Type B pancreatic cell (in vitro differentiated cells): ENCODE measurements at regions not wholly inside any gene's neighbourhood (a gene's known extent, or its start where the extent isn't known, plus 50 kb on each side); places are given as distances from the start of the nearest gene placed in this dataset.

Experiments used
- DNase-seq: peaks from one replicate; pipeline ENCODE4 v3.0.0; 2021; ENCODE audit warnings: mixed read lengths; ENCODE audit not compliant: unreplicated experiment; ENCODE audit errors: extremely low spot score
- H3K27ac Mint-ChIP-seq: 2 replicates; pipeline ENCODE4 v1.8.0; 2021; ENCODE audit warnings: mild to moderate bottlenecking, mixed read lengths
- H3K27me3 Mint-ChIP-seq: 2 replicates; pipeline ENCODE4 v1.8.0; 2021; ENCODE audit warnings: mixed read lengths
- H3K36me3 Mint-ChIP-seq: 2 replicates; pipeline ENCODE4 v1.8.0; 2021; ENCODE audit warnings: mixed read lengths
- H3K4me1 Mint-ChIP-seq: one replicate; pipeline ENCODE4 v1.8.0; 2021; ENCODE audit warnings: mixed read lengths; ENCODE audit not compliant: unreplicated experiment
- H3K4me3 Mint-ChIP-seq: 2 replicates; pipeline ENCODE4 v1.8.0; 2021; ENCODE audit warnings: mild to moderate bottlenecking, mixed read lengths
- H3K9me3 Mint-ChIP-seq: 2 replicates; pipeline ENCODE4 v1.8.0; 2021; ENCODE audit warnings: mixed read lengths
- TF ChIP-seq, protein P1 (sequence below): fragments of 200-600 bp; sonication (generic); conservative IDR thresholded peaks from 2 replicates; pipeline ENCODE4 v1.5.0; 2021; ENCODE audit warnings: antibody characterized with exemption, mild to moderate bottlenecking

DNA sequence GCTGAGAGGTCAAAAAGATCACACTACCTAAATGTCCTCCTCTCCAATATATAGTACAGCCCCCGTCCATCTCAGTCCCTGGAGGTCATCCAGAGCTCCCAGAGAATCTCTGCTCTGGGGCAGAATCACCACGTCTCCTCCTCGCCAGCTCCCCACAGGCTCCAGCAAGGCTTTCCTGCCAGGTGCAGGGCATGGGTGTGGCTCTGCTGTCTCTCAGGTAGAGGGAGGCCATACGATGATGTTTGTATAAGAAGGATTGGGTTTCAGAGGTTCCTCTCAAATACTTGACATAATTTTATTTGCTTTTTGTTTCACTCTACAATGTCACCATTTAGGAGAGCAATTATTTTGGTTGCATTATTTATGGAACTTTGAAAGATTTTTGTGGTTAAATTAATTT, 98.3 kb upstream of the PRSS58 start:
- no peak for DNase-seq
- Mint-ChIP-seq H3K4me3 (no peak overlapping the region), H3K9me3 (peaks cover under 1% of the 10 kb centered on the region), H3K27me3 (peaks cover 5% of the 10 kb centered on the region), H3K27ac (no peak overlapping the region), H3K4me1 (peaks cover 6% of the 10 kb centered on the region), H3K36me3 (no peaks in the 10 kb centered on the region)
- TF ChIP-seq, protein P1, sequence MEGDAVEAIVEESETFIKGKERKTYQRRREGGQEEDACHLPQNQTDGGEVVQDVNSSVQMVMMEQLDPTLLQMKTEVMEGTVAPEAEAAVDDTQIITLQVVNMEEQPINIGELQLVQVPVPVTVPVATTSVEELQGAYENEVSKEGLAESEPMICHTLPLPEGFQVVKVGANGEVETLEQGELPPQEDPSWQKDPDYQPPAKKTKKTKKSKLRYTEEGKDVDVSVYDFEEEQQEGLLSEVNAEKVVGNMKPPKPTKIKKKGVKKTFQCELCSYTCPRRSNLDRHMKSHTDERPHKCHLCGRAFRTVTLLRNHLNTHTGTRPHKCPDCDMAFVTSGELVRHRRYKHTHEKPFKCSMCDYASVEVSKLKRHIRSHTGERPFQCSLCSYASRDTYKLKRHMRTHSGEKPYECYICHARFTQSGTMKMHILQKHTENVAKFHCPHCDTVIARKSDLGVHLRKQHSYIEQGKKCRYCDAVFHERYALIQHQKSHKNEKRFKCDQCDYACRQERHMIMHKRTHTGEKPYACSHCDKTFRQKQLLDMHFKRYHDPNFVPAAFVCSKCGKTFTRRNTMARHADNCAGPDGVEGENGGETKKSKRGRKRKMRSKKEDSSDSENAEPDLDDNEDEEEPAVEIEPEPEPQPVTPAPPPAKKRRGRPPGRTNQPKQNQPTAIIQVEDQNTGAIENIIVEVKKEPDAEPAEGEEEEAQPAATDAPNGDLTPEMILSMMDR, result no peak

GRCh38 chr7:142355328-142355727, 97.5 kb upstream of the PRSS58 start:
- TF ChIP-seq, protein P1, result no peak
- no peak for DNase-seq
- peaks cover 5% of the 10 kb centered on the region for H3K27me3 Mint-ChIP-seq
- H3K9me3 Mint-ChIP-seq, result no peaks in the 10 kb centered on the region
- H3K36me3 Mint-ChIP-seq, result no peaks in the 10 kb centered on the region
- peaks cover 6% of the 10 kb centered on the region for H3K4me1 Mint-ChIP-seq
- no peak overlapping the region for H3K27ac Mint-ChIP-seq
- no peak overlapping the region for H3K4me3 Mint-ChIP-seq

DNA sequence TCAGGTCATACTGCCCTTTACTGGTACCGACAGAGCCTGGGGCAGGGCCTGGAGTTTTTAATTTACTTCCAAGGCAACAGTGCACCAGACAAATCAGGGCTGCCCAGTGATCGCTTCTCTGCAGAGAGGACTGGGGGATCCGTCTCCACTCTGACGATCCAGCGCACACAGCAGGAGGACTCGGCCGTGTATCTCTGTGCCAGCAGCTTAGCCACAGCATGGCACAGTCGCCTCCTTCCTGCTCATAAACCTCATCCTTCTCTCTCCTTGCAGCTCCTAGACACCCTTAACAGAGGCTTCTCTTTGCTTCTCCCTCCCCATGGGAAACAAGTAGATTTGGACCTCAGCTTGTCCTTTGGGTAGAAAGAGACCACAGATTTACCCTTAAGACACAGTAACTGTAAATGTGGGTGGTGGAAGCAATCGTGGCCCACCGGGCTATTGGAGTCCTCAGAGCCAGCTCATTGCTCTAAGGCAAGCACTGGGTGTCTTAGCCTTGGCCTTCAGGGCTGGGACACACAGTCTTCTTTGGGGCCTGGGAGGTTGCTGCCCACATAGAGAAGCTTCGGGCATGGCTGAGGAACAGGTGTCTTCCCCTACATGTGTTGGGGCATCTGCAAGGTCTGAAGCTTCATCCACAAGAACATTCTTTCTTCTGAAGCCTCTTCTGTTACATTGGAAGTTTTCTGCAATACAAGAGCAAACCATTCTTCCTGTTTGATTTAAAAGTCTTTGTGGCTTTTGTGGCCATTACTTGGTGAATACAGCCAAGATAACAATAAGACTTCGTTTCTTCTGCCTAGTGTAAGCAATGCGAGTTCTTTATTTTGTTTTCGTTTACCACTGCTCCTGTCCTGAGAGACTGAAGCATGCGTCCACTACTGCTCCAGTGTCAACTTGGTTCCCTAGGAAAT, 95.5 kb upstream of the PRSS58 start:
- DNase-seq, result no peak
- peaks cover 5% of the 10 kb centered on the region for H3K27me3 Mint-ChIP-seq
- no peaks in the 10 kb centered on the region for H3K36me3 Mint-ChIP-seq
- H3K4me3 Mint-ChIP-seq, result no peak overlapping the region
- no peak overlapping the region for H3K27ac Mint-ChIP-seq
- H3K4me1 Mint-ChIP-seq, result peaks cover 6% of the 10 kb centered on the region
- H3K9me3 Mint-ChIP-seq, result no peaks in the 10 kb centered on the region
- TF ChIP-seq, protein P1, result no peak

GRCh38 chr7:142352543-142352942, 94.7 kb upstream of the PRSS58 start:
- DNase-seq, result no peak
- Mint-ChIP-seq H3K9me3 (no peaks in the 10 kb centered on the region), H3K36me3 (no peaks in the 10 kb centered on the region), H3K27ac (no peak overlapping the region), H3K4me3 (no peak overlapping the region), H3K4me1 (peaks cover 2% of the 10 kb centered on the region), H3K27me3 (peaks cover 3% of the 10 kb centered on the region)
- TF ChIP-seq, protein P1, result no peak

DNA sequence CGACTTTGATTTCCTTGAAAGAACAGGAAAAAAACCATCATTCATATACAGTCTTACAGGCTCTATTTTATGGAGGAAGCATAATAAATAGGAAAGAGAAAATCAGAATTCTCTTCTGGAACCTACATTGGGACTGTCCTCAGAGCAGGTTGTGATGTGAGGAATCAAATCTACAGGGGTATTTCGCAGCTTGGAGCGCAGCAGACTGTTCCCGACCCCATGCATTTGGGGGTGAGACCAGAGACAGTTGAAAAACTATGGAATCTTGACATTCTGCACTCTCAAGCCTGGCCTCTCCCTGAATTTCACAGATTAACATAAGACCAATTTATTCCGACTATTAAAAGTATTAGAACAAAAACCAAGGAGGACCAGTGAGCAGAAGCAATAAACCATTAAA, 93.3 kb upstream of the PRSS58 start:
- Mint-ChIP-seq H3K36me3 (no peaks in the 10 kb centered on the region), H3K27me3 (peaks cover 3% of the 10 kb centered on the region), H3K9me3 (no peaks in the 10 kb centered on the region), H3K4me3 (no peak overlapping the region), H3K4me1 (no peaks in the 10 kb centered on the region), H3K27ac (no peak overlapping the region)
- DNase-seq, result no peak
- TF ChIP-seq, protein P1, result no peak
